Thoracic aorta (tissue), 2 donors: ENCODE measurements at regions not wholly inside any gene's neighbourhood (a gene's known extent, or its start where the extent isn't known, plus 50 kb on each side); places are given as distances from the start of the nearest gene placed in this dataset.

Experiments used
- ATAC-seq: fragments of 150-250 bp; one replicate; pipeline ENCODE4 v1.8.0; 2017; ENCODE audit warnings: low read depth; ENCODE audit not compliant: insufficient number of reproducible peaks, low FRiP score
- DNase-seq: peaks from one replicate; pipeline ENCODE4 v3.0.0-alpha.2; 2020; ENCODE audit warnings: low spot score
- H3K27ac ChIP-seq, 2 donors: fragments of 200-600 bp; sonication (generic); 1 replicate in 1 of 2; 2 replicates in 1 of 2; pipeline ENCODE4 v1.5.1; 2016; ENCODE audit warnings: mild to moderate bottlenecking in 2 of 2, moderate library complexity in 2 of 2
- H3K27me3 ChIP-seq: fragments of 200-600 bp; sonication (generic); replicated peaks from 2 replicates; pipeline ENCODE4 v1.6.0; 2016; ENCODE audit warnings: mild to moderate bottlenecking; ENCODE audit not compliant: insufficient read depth
- H3K36me3 ChIP-seq: fragments of 200-600 bp; sonication (generic); one replicate; pipeline ENCODE4 v1.5.1; 2016
- H3K4me1 ChIP-seq, 2 donors: fragments of 200-600 bp; sonication (generic); 1 replicate in 1 of 2; 2 replicates in 1 of 2; pipeline versions ENCODE4 v1.5.1 to v1.6.0; 2016; ENCODE audit warnings: low read depth in 2 of 2, mild to moderate bottlenecking in 1 of 2; ENCODE audit not compliant: control insufficient read depth in 1 of 2
- H3K4me3 ChIP-seq: fragments of 200-600 bp; sonication (generic); 2 replicates; pipeline ENCODE4 v1.5.1; 2016; ENCODE audit warnings: mild to moderate bottlenecking
- H3K9me3 ChIP-seq: fragments of 200-600 bp; sonication (generic); 2 replicates; pipeline ENCODE4 v1.5.1; 2016
- CTCF ChIP-seq: fragments of 200-600 bp; sonication (generic); IDR thresholded peaks from one replicate; pipeline ENCODE4 v1.5.1; 2019; ENCODE audit warnings: antibody characterized with exemption

DNA sequence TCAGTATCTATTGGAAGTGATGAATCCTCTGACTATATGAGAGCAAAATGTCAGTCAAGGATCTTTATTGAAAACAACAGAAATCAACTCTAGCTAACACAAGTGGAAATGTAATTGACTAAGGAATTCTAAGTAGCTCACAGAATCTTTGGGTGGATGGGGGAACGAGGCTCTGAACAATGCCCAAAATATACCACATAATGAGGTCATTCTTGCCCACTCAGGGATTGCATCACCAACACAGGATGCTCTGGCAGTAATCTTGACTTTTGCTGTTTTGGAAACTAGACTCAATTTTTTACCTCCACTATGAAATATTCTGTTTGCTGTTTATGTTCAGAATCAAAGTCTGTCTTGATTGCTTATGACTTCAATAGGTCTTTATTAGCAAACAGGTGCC, 127.4 kb upstream of the UNC5C start:
- DNase-seq: no peak
- Histone ChIP-seq H3K27me3 (no peaks in the 10 kb centered on the region), H3K4me3 (no peak overlapping the region), H3K36me3 (no peaks in the 10 kb centered on the region), H3K27ac (no peak overlapping the region), H3K4me1 (no peaks in the 10 kb centered on the region), H3K9me3 (no peaks in the 10 kb centered on the region)
- no peak for TF ChIP-seq CTCF
- no peak for ATAC-seq

DNA sequence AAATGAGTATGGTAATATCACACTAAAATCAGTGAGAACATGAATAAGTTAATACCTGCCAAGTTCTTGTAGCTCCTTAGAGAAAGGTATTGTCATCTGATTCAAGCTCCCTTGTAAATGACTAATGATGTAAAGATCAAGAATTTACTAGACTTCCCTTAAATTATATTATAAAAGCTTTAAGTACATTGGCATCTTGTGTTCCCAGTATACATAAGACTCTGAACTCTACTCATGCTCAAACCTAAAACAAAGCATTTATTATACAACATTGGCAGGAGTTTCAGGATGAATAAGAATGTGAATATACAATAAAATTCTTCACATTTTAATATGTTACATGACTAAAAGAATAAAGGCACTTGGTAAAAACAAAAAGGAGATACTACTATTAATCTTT, 126.8 kb upstream of the UNC5C start:
- Histone ChIP-seq H3K9me3 (no peaks in the 10 kb centered on the region), H3K4me3 (no peak overlapping the region), H3K4me1 (no peaks in the 10 kb centered on the region), H3K27me3 (no peaks in the 10 kb centered on the region), H3K36me3 (no peaks in the 10 kb centered on the region), H3K27ac (no peak overlapping the region)
- DNase-seq: no peak
- TF ChIP-seq CTCF: no peak
- ATAC-seq: no peak

DNA sequence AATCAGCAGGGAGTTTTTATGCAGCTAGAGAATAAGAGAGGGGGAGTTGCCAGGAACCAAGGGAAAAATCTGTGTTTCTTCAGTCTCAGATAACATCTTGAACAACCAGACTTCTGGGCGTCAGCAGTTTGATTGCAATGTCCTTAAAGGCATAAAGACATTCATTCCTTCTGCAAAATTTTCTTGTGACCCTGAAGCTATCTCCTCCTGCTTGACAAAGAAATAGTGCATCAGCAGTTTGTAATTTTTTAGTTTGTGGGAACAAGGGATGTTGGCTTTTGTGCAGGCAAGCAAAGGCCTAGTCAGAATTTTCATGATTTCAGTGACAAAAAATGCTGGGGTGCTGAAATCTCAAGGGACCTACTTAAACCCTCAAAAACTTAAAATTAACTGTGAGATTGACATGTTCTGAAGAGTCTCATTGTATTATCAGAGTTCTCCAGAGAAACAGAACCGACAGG, 125.8 kb upstream of the UNC5C start:
- DNase-seq (no peak), ATAC-seq (no peak)
- Histone ChIP-seq H3K4me1 (no peaks in the 10 kb centered on the region), H3K27ac (no peak overlapping the region), H3K9me3 (no peaks in the 10 kb centered on the region), H3K27me3 (no peaks in the 10 kb centered on the region), H3K36me3 (no peaks in the 10 kb centered on the region), H3K4me3 (no peak overlapping the region)
- no peak for TF ChIP-seq CTCF

- H3K4me3 ChIP-seq: no peak overlapping the region
- no peaks in the 10 kb centered on the region for H3K9me3 ChIP-seq
- TF ChIP-seq CTCF: no peak
- H3K36me3 ChIP-seq: no peaks in the 10 kb centered on the region
- ATAC-seq: no peak
- no peaks in the 10 kb centered on the region for H3K27me3 ChIP-seq
- no peaks in the 10 kb centered on the region for H3K4me1 ChIP-seq
- DNase-seq: no peak
- H3K27ac ChIP-seq: no peak overlapping the region
Measured at GRCh38 chr4:95672811-95673210, 124.0 kb upstream of the UNC5C start.

DNA sequence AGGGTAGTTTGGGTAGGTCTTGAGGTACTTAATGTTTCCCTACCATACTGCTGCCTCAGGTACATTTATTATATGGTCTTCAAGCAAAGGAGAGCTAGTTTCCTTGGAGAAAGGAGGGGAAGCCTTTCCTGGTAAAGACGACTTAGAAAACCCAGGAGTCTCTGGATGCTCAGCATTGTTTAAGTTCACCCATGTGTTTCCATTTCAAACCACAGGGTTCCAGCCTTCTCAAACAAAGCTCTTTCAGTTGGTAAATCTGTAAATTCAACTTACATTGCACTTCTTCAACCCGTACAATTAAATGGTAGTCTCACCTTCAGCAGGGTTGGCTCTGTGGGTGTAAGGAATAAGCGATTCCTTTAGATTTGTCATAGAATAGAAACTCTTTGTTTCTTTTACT, 111.9 kb upstream of the UNC5C start:
- H3K36me3 ChIP-seq: no peaks in the 10 kb centered on the region
- no peaks in the 10 kb centered on the region for H3K27me3 ChIP-seq
- no peaks in the 10 kb centered on the region for H3K9me3 ChIP-seq
- no peak for TF ChIP-seq CTCF
- ATAC-seq: no peak
- no peaks in the 10 kb centered on the region for H3K4me1 ChIP-seq
- H3K27ac ChIP-seq: no peak overlapping the region
- no peak for DNase-seq
- H3K4me3 ChIP-seq: no peak overlapping the region
